Fibroblast of lung (primary cell): ENCODE measurements at regions not wholly inside any gene's neighbourhood (a gene's known extent, or its start where the extent isn't known, plus 50 kb on each side); places are given as distances from the start of the nearest gene placed in this dataset.

Source experiments
- DNase-seq, 2 donors: peaks; one replicate each; pipeline versions ENCODE4 v3.0.0 to v3.0.0-alpha.2; 2010; ENCODE audit warnings: low read depth in 2 of 2
- H2AFZ ChIP-seq: 2 replicates; pipeline ENCODE4 v1.5.1; 2012; ENCODE audit warnings: low read length, control low read depth, inconsistent platforms
- H3K27ac ChIP-seq: 2 replicates; pipeline ENCODE4 v1.5.1; 2011; ENCODE audit warnings: low read length, control low read depth; ENCODE audit not compliant: insufficient read depth
- H3K27me3 ChIP-seq: 2 replicates; pipeline ENCODE4 v1.5.1; 2011; ENCODE audit warnings: mild to moderate bottlenecking, low read length; ENCODE audit not compliant: control insufficient read depth, insufficient read depth
- H3K36me3 ChIP-seq: 2 replicates; pipeline ENCODE4 v1.5.1; 2011; ENCODE audit warnings: low read length; ENCODE audit not compliant: control insufficient read depth, insufficient read depth
- H3K4me1 ChIP-seq: 2 replicates; pipeline ENCODE4 v1.5.1; 2011; ENCODE audit warnings: low read length; ENCODE audit not compliant: control insufficient read depth, insufficient read depth; ENCODE audit errors: extremely low read depth
- H3K4me2 ChIP-seq: 2 replicates; pipeline ENCODE4 v1.5.1; 2011; ENCODE audit warnings: low read length, control low read depth; ENCODE audit not compliant: insufficient read depth; ENCODE audit errors: extremely low read depth
- H3K4me3 ChIP-seq, 4 experiments: fragments of 200-600 bp in 1 of 4; sonication (generic) in 1 of 4; replicated peaks in 1 of 4; 2 replicates each; pipeline ENCODE4 v1.5.1; 2011 to 2016; ENCODE audit warnings: low read length in 4 of 4, low read depth in 3 of 4, mild to moderate bottlenecking in 3 of 4, control low read depth in 2 of 4, inconsistent platforms in 1 of 4, mixed read lengths in 1 of 4; ENCODE audit not compliant: insufficient read depth in 1 of 4; ENCODE audit errors: control extremely low read depth in 1 of 4
- H3K79me2 ChIP-seq: 2 replicates; pipeline ENCODE4 v1.5.1; 2012; ENCODE audit warnings: mild to moderate bottlenecking, low read length, inconsistent platforms; ENCODE audit not compliant: control insufficient read depth, insufficient read depth
- H3K9ac ChIP-seq: 2 replicates; pipeline ENCODE4 v1.5.1; 2011; ENCODE audit warnings: mild to moderate bottlenecking, low read length, control low read depth; ENCODE audit not compliant: insufficient read depth
- H3K9me3 ChIP-seq: 2 replicates; pipeline ENCODE4 v1.5.1; 2012; ENCODE audit warnings: low read depth, low read length; ENCODE audit not compliant: control insufficient read depth, insufficient read depth
- H4K20me1 ChIP-seq: 2 replicates; pipeline ENCODE4 v1.5.1; 2011; ENCODE audit warnings: low read length; ENCODE audit not compliant: control insufficient read depth, insufficient read depth; ENCODE audit errors: extremely low read depth
- EZH2 ChIP-seq: IDR thresholded peaks from 2 replicates; pipeline ENCODE4 v1.5.1; 2012; ENCODE audit warnings: low read length, control low read depth, mild to moderate bottlenecking; ENCODE audit errors: missing control alignments
- TF ChIP-seq, protein P1 (sequence below), 2 donors: IDR thresholded peaks in 1 of 2; conservative IDR thresholded peaks in 1 of 2; 1 replicate in 1 of 2; 2 replicates in 1 of 2; pipeline ENCODE4 v1.5.1; 2011 to 2012; ENCODE audit warnings: low read length in 2 of 2, control low read depth in 1 of 2, inconsistent platforms in 1 of 2, low read depth in 1 of 2, mild to moderate bottlenecking in 1 of 2

DNA sequence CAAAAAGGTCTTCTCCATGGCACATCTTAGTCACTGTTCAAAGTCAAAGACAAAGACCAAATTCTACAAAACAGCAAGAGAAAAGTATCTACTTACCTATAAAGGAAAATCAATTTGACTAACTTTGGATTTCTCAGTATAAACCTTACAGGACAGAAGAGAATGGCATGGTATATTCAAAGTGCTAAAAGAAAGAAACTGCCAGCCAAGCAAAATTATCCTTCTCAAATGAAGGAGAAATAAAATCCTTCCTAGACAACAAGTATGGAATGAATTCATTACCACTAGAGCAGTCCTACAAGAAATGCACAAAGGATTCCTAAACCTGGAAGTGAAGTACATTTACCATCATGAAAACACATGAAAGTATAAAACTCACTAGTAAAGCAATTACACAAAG is 235.5 kb downstream of the STK31 start:
- Histone ChIP-seq H3K79me2 (no peaks in the 10 kb centered on the region), H3K4me2 (no peak overlapping the region), H3K36me3 (no peaks in the 10 kb centered on the region), H3K9me3 (no peaks in the 10 kb centered on the region), H3K27ac (no peak overlapping the region), H4K20me1 (no peaks in the 10 kb centered on the region), H3K4me3 (no peak overlapping the region), H3K4me1 (no peaks in the 10 kb centered on the region), H2AFZ (no peak overlapping the region), H3K9ac (no peak overlapping the region), H3K27me3 (no peaks in the 10 kb centered on the region)
- TF ChIP-seq EZH2: no peak
- TF ChIP-seq, protein P1, sequence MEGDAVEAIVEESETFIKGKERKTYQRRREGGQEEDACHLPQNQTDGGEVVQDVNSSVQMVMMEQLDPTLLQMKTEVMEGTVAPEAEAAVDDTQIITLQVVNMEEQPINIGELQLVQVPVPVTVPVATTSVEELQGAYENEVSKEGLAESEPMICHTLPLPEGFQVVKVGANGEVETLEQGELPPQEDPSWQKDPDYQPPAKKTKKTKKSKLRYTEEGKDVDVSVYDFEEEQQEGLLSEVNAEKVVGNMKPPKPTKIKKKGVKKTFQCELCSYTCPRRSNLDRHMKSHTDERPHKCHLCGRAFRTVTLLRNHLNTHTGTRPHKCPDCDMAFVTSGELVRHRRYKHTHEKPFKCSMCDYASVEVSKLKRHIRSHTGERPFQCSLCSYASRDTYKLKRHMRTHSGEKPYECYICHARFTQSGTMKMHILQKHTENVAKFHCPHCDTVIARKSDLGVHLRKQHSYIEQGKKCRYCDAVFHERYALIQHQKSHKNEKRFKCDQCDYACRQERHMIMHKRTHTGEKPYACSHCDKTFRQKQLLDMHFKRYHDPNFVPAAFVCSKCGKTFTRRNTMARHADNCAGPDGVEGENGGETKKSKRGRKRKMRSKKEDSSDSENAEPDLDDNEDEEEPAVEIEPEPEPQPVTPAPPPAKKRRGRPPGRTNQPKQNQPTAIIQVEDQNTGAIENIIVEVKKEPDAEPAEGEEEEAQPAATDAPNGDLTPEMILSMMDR (conservative IDR thresholded peaks at IDR 0.05 in 1 of 2, IDR thresholded peaks at IDR 0.05 in 1 of 2; ENCODE audit: low read depth in 1 of 2, low read length in 2 of 2): no peak
- DNase-seq: no peak

DNA sequence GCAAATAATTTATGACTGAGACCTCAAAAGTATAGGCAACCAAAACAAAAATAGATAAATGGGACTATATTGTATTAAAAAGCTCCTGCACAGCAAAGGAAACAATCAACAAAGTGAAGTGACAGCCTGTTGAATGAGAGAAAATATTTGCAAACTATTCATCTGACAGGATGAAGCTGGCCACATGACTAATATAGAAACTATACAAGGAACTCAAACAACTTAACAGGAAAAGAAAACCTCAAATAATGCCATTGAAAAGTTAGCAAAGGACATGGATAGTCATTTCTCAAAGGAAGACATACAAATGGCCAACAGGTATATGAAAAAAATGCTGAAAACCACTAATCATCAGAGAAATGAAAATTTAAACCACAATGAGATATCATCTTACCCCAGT is 245.1 kb downstream of the STK31 start:
- no peaks in the 10 kb centered on the region for H3K9me3 ChIP-seq
- no peak overlapping the region for H3K27ac ChIP-seq
- DNase-seq: peak in 1 of 2 donors; percentile 27
- no peak for TF ChIP-seq EZH2
- TF ChIP-seq, protein P1 (conservative IDR thresholded peaks at IDR 0.05 in 1 of 2, IDR thresholded peaks at IDR 0.05 in 1 of 2; ENCODE audit: low read depth in 1 of 2, low read length in 2 of 2): no peak
- no peaks in the 10 kb centered on the region for H4K20me1 ChIP-seq
- no peak overlapping the region for H3K9ac ChIP-seq
- no peak overlapping the region for H2AFZ ChIP-seq
- H3K4me2 ChIP-seq: no peak overlapping the region
- no peaks in the 10 kb centered on the region for H3K36me3 ChIP-seq
- no peak overlapping the region for H3K4me3 ChIP-seq
- H3K27me3 ChIP-seq: no peaks in the 10 kb centered on the region
- H3K4me1 ChIP-seq: no peaks in the 10 kb centered on the region
- H3K79me2 ChIP-seq: no peaks in the 10 kb centered on the region

DNA sequence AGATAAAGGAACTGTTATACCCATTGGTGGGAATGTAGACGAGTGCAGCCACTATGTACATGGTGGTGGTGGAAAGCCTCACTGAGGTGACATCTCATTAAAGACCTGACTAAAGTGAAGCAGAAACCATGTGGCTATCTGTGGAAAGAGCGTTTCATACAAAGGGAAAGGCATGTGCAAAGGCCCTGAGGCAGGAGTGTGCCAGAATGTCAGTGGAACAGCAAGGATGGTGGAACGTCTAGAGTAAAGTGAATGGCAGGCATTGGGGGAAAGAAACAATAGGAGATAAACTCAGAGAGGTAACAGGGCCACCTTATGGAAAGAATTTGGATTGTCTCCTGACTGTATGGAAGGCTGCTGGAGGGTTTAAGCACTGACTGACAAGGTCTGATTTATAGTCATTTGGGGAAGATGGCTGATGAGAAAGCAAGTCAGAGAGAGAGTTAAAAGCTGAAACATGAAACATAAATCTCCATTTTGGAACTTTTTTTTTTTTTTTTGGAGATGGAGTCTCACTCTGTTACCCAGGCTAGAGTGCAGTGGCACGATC is 245.7 kb downstream of the STK31 start:
- H3K79me2 ChIP-seq: no peaks in the 10 kb centered on the region
- H3K27me3 ChIP-seq: no peaks in the 10 kb centered on the region
- H3K9me3 ChIP-seq: no peaks in the 10 kb centered on the region
- no peak overlapping the region for H3K4me2 ChIP-seq
- H3K27ac ChIP-seq: no peak overlapping the region
- no peak for TF ChIP-seq EZH2
- TF ChIP-seq, protein P1 (conservative IDR thresholded peaks at IDR 0.05 in 1 of 2, IDR thresholded peaks at IDR 0.05 in 1 of 2; ENCODE audit: low read depth in 1 of 2, low read length in 2 of 2): no peak
- H3K4me1 ChIP-seq: no peaks in the 10 kb centered on the region
- no peak overlapping the region for H2AFZ ChIP-seq
- no peaks in the 10 kb centered on the region for H4K20me1 ChIP-seq
- H3K36me3 ChIP-seq: no peaks in the 10 kb centered on the region
- no peak overlapping the region for H3K9ac ChIP-seq
- no peak overlapping the region for H3K4me3 ChIP-seq
- DNase-seq: no peak
